ENCODE measurements at regions not wholly inside any gene's neighbourhood (a gene's known extent, or its start where the extent isn't known, plus 50 kb on each side); places are given as distances from the start of the nearest gene placed in this dataset.

DNA sequence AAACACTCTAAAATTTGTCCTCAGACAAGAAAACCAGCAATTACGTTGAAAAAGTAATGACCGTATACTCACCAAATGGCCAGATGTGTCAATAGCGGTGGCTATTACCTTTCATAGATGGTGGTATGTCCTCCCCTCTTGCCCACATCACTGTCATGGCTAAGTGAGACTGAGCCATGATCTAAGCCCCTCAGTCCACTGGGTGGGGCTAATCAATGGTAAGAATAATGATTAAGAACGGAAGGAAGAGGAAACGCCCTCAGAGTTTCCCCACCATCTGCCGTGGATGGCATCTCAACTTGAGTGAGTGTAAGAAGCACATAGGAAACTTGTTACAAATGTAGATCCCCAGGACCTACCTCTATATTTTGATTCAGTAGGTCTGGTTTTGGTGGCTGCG, 65.8 kb upstream of the EFEMP1 start:
- TF ChIP-seq, protein P1, sequence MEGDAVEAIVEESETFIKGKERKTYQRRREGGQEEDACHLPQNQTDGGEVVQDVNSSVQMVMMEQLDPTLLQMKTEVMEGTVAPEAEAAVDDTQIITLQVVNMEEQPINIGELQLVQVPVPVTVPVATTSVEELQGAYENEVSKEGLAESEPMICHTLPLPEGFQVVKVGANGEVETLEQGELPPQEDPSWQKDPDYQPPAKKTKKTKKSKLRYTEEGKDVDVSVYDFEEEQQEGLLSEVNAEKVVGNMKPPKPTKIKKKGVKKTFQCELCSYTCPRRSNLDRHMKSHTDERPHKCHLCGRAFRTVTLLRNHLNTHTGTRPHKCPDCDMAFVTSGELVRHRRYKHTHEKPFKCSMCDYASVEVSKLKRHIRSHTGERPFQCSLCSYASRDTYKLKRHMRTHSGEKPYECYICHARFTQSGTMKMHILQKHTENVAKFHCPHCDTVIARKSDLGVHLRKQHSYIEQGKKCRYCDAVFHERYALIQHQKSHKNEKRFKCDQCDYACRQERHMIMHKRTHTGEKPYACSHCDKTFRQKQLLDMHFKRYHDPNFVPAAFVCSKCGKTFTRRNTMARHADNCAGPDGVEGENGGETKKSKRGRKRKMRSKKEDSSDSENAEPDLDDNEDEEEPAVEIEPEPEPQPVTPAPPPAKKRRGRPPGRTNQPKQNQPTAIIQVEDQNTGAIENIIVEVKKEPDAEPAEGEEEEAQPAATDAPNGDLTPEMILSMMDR (conservative IDR thresholded peaks at IDR 0.05; ENCODE audit: low read length): no peak
- TF ChIP-seq EZH2phosphoT487 (IDR thresholded peaks at IDR 0.05; ENCODE audit: borderline replicate concordance): no peak
